NB4 (cell line): ENCODE measurements at regions not wholly inside any gene's neighbourhood (a gene's known extent, or its start where the extent isn't known, plus 50 kb on each side); places are given as distances from the start of the nearest gene placed in this dataset.

Experiments used
- MAX ChIP-seq: IDR thresholded peaks from 2 replicates; pipeline ENCODE4 v1.6.1; 2011; ENCODE audit warnings: low read depth, low read length
- MYC ChIP-seq: IDR thresholded peaks from 2 replicates; pipeline ENCODE4 v1.6.1; 2011; ENCODE audit warnings: low read depth, low read length
- POLR2A ChIP-seq: IDR thresholded peaks from 2 replicates; pipeline ENCODE4 v1.6.1; 2011; ENCODE audit warnings: mild to moderate bottlenecking; ENCODE audit not compliant: insufficient read length; ENCODE audit errors: extremely low read depth
- TF ChIP-seq, protein P1 (sequence below): IDR thresholded peaks from one replicate; pipeline ENCODE4 v1.5.1; 2012; ENCODE audit warnings: low read depth, low read length

GRCh38 chr4:159498446-159499115 is 395.7 kb downstream of the RAPGEF2 start:
- TF ChIP-seq, protein P1, sequence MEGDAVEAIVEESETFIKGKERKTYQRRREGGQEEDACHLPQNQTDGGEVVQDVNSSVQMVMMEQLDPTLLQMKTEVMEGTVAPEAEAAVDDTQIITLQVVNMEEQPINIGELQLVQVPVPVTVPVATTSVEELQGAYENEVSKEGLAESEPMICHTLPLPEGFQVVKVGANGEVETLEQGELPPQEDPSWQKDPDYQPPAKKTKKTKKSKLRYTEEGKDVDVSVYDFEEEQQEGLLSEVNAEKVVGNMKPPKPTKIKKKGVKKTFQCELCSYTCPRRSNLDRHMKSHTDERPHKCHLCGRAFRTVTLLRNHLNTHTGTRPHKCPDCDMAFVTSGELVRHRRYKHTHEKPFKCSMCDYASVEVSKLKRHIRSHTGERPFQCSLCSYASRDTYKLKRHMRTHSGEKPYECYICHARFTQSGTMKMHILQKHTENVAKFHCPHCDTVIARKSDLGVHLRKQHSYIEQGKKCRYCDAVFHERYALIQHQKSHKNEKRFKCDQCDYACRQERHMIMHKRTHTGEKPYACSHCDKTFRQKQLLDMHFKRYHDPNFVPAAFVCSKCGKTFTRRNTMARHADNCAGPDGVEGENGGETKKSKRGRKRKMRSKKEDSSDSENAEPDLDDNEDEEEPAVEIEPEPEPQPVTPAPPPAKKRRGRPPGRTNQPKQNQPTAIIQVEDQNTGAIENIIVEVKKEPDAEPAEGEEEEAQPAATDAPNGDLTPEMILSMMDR, result no peak
- no peak for TF ChIP-seq POLR2A
- no peak for TF ChIP-seq MAX
- TF ChIP-seq MYC, result no peak
